ENCODE measurements at regions not wholly inside any gene's neighbourhood (a gene's known extent, or its start where the extent isn't known, plus 50 kb on each side); places are given as distances from the start of the nearest gene placed in this dataset.

DNA sequence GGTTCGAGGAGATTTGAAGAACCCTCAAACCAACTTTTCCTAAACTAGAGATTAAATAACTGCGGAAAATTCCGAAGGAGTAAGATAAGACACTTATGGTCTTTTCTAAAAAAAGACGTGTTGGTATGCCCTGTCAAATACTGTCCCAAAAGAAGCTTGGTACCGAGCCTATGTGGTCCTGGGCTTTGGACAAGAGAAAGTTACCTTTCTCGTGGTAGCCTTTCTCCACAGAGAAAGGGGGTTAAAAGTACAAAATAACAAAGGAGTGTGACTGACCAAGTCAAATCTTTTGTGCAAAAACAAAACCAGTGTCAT is 56.2 kb upstream of the JCAD start:
- no peak for DNase-seq

DNA sequence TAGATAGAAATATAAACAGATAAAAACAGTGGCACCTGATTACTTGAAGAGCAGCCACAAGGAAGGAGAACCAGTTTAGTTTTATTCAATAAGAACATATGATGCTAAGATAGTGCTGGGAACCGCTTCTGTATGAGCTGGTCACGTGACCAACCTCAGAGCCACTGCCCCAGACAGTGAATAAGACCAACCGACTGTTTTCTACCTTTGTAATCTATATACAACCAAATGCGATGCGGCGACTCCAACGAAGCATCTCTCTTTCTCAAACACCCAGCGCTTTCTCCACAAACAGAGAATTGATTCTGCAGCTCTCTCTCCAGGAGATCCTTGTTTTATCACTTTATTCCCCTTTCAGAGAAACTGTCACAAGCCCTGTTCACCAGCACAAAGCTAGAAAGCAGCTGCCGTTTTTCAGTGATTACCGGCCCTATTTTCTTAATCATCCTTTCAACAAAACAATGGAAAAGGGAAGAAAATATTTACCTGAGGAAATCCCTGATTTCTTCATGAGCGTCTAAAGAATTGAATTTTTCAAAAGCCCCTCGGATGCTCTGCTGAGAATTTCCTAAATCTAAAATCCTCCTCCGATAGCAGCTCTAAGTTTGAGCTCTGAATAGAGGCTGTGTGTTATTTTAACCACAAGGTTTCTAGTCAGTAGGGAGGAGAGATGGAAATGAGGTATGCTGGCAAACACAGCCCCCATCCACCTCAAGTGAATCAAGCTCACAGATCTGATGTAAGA is 55.7 kb upstream of the JCAD start:
- DNase-seq = peak in 2 of 3 experiments; percentile 32 to 55

DNA sequence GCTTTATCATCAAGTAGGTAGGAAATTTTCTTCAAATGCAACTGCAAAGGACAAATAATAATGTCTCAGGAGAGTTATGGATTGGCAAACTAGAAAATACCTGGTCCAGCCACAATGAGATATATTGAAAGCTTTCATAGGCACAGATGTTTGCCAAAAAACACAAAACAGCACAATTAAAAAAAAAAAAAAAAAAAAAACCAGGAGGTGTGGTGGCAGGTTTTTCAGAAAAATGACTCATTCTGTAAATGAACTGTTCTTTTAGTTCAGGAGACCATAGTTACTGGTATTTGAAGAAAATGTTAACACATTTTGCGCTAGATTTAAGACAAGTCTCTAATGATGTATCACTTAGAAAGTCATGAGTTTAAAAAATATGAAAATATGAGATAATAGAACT is 55.0 kb upstream of the JCAD start:
- DNase-seq = no peak

DNA sequence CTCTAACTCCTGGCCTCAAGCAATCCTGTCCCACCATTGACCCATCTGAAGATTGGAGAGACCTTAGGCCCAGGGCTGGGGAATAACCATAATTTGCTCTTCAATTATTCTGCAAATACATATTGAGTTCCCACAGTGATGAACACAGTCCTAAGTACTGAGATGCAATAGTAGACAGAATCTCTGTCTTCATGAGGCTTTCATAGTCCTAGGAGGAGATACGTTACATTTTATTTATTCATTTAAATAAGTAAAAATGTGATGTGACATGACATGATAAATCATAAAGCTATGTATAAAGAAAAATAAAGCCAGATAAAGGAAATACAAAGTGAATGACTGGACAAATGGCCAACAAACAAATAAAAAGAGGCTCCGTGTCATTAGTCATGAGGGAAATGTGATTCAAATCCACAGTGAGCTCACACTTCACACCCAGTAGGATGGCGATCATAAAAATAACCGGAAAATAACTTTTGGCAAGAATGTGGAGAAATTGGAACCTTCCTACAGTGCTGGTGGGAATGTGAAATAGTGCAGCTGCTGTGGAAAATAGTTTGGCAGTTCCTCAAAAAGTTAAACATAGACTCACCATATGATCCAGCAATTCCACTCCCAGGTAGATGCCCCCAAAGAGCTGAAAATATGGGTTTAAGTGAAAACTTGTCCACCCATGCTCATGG is 52.1 kb upstream of the JCAD start:
- no peak for DNase-seq

Measured in NCI-H1417 (cell line).